Neural cell (in vitro differentiated cells): ENCODE measurements at regions not wholly inside any gene's neighbourhood (a gene's known extent, or its start where the extent isn't known, plus 50 kb on each side); places are given as distances from the start of the nearest gene placed in this dataset.

ENCODE experiments used
- EP300 ChIP-seq: fragments of 450-650 bp; conservative IDR thresholded peaks from 2 replicates; pipeline ENCODE4 v1.6.1; 2014; ENCODE audit warnings: antibody characterized with exemption, mild to moderate bottlenecking, moderate library complexity; ENCODE audit not compliant: poor library complexity, severe bottlenecking
- EZH2 ChIP-seq: fragments of 200-600, 300-800 bp; shearing (Covaris generic), sonication (generic); IDR thresholded peaks from 2 replicates; pipeline ENCODE4 v1.6.1; 2014; ENCODE audit warnings: antibody characterized with exemption, low read length, borderline replicate concordance, mild to moderate bottlenecking; ENCODE audit not compliant: insufficient read depth, poor library complexity, severe bottlenecking
- MXI1 ChIP-seq: fragments of 450-650 bp; conservative IDR thresholded peaks from 2 replicates; pipeline ENCODE4 v1.6.1; 2014; ENCODE audit warnings: antibody characterized with exemption, mild to moderate bottlenecking; ENCODE audit not compliant: poor library complexity, severe bottlenecking
- POLR2AphosphoS5 ChIP-seq: IDR thresholded peaks from 2 replicates; pipeline ENCODE4 v1.6.1; 2012
- RAD21 ChIP-seq: fragments of 450-650 bp; conservative IDR thresholded peaks from 2 replicates; pipeline ENCODE4 v1.6.1; 2014; ENCODE audit warnings: antibody characterized with exemption, mild to moderate bottlenecking, moderate library complexity
- SMC3 ChIP-seq: fragments of 450-650 bp; conservative IDR thresholded peaks from 2 replicates; pipeline ENCODE4 v1.6.1; 2014; ENCODE audit warnings: antibody characterized with exemption, mild to moderate bottlenecking, moderate library complexity; ENCODE audit not compliant: poor library complexity
- TAF1 ChIP-seq: IDR thresholded peaks from 2 replicates; pipeline ENCODE4 v1.6.1; 2012; ENCODE audit warnings: low read depth
- TF ChIP-seq, protein P1 (sequence below): fragments of 450-650 bp; IDR thresholded peaks from 2 replicates; pipeline ENCODE4 v1.5.1; 2014; ENCODE audit warnings: antibody characterized with exemption, mild to moderate bottlenecking, moderate library complexity; ENCODE audit not compliant: poor library complexity, severe bottlenecking
- TF ChIP-seq, protein P2 (sequence below): IDR thresholded peaks from 2 replicates; pipeline ENCODE4 v1.6.1; 2012; ENCODE audit warnings: borderline replicate concordance

DNA sequence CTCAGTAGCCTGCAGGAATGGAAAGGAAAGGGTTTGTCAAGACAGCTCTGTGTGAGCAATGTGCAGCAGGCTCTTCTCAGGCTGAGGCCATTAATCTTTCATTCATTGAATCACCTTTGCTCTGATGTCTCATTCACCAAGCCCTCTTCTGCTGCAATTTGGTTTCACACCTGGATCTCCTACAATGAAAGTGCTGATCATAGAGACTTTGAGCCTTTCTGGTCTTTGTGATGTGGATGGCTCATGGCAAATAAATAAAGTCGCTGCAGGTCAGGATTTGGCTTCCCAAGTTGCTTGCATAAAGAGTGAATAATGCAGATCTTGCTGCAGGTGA is 95.8 kb upstream of the SPRED2 start:
- TF ChIP-seq, protein P1, sequence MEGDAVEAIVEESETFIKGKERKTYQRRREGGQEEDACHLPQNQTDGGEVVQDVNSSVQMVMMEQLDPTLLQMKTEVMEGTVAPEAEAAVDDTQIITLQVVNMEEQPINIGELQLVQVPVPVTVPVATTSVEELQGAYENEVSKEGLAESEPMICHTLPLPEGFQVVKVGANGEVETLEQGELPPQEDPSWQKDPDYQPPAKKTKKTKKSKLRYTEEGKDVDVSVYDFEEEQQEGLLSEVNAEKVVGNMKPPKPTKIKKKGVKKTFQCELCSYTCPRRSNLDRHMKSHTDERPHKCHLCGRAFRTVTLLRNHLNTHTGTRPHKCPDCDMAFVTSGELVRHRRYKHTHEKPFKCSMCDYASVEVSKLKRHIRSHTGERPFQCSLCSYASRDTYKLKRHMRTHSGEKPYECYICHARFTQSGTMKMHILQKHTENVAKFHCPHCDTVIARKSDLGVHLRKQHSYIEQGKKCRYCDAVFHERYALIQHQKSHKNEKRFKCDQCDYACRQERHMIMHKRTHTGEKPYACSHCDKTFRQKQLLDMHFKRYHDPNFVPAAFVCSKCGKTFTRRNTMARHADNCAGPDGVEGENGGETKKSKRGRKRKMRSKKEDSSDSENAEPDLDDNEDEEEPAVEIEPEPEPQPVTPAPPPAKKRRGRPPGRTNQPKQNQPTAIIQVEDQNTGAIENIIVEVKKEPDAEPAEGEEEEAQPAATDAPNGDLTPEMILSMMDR: no peak
- TF ChIP-seq RAD21 (no peak), SMC3 (no peak), EP300 (no peak), POLR2AphosphoS5 (no peak), TAF1 (no peak), EZH2 (no peak), MXI1 (no peak)
- TF ChIP-seq, protein P2, sequence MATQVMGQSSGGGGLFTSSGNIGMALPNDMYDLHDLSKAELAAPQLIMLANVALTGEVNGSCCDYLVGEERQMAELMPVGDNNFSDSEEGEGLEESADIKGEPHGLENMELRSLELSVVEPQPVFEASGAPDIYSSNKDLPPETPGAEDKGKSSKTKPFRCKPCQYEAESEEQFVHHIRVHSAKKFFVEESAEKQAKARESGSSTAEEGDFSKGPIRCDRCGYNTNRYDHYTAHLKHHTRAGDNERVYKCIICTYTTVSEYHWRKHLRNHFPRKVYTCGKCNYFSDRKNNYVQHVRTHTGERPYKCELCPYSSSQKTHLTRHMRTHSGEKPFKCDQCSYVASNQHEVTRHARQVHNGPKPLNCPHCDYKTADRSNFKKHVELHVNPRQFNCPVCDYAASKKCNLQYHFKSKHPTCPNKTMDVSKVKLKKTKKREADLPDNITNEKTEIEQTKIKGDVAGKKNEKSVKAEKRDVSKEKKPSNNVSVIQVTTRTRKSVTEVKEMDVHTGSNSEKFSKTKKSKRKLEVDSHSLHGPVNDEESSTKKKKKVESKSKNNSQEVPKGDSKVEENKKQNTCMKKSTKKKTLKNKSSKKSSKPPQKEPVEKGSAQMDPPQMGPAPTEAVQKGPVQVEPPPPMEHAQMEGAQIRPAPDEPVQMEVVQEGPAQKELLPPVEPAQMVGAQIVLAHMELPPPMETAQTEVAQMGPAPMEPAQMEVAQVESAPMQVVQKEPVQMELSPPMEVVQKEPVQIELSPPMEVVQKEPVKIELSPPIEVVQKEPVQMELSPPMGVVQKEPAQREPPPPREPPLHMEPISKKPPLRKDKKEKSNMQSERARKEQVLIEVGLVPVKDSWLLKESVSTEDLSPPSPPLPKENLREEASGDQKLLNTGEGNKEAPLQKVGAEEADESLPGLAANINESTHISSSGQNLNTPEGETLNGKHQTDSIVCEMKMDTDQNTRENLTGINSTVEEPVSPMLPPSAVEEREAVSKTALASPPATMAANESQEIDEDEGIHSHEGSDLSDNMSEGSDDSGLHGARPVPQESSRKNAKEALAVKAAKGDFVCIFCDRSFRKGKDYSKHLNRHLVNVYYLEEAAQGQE: no peak
